ENCODE measurements at regions not wholly inside any gene's neighbourhood (a gene's known extent, or its start where the extent isn't known, plus 50 kb on each side); places are given as distances from the start of the nearest gene placed in this dataset.
"Not testable (repeated sequence)": the region's sequence is repeated elsewhere in the genome, so short reads cannot be mapped to it uniquely, and the experiment has no call there.

DNA sequence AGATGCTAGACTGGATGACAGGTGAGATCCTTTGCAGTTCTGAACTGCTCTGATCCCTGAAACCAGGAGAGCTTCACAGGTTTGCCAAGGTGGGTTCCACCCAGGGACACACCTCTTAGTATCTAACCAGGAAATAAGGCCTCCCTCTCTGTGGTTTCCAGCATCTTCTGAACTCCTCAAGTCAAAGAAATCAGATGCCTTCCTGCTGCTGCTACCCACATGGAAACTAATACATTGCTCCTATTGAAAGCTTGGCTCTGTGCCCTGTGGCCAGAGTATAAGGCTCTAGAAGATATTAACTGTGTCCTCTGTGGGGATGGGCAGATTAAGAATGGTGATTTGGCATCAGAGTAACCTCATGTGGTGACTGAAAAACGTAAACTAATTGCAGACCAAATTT lies 75.0 kb upstream of the MRPS6 start:
- no peak for DNase-seq
- in situ Hi-C loops (cut with HindIII; ENCODE audit: low pct_ligation_motif_present, low pct_unique_long_range_greater_than_20kb, low sequenced_read_pairs) = no loop called here

DNA sequence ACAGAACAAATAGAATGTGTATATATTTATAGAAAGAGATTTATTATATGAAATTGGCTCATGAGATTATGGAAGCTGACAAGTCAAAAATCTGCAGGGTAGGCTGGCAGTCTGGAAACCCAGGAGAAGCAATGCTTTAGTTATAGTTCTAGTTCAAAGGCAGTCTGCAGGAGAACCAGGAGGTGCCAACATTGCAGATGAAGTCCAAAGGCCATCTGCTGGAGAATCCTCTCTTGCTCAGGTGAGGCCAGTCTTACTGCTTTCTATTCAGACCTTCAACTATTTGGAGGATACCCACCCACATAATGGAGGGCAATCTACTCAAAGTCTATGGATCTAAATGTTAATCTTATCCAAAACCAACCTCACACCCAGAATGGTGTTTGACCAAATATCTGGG lies 75.9 kb upstream of the MRPS6 start:
- in situ Hi-C loops (cut with HindIII; ENCODE audit: low pct_ligation_motif_present, low pct_unique_long_range_greater_than_20kb, low sequenced_read_pairs) = no loop called here
- DNase-seq = no peak

DNA sequence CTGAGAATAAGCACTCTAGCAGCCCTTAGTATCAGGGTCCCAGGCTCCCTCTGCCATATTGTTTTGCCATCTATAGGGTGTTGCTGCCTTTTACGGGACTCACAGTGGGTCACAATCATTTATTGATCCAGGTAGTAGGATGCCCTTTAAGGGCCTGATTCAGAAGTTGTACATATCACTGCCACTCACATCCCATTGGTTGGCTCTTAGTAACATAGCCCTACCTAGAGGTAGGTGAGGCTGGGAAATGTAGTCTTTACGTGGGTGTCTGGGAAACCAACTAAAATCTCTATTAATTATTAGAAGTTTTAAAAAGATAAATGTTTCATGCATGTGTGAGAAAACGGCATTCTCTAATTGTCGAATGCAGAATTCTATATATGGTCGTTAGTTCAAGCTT lies 78.8 kb upstream of the ATP5PO start:
- no peak for DNase-seq
- in situ Hi-C loops (cut with HindIII; ENCODE audit: low pct_ligation_motif_present, low pct_unique_long_range_greater_than_20kb, low sequenced_read_pairs) = no loop called here

DNA sequence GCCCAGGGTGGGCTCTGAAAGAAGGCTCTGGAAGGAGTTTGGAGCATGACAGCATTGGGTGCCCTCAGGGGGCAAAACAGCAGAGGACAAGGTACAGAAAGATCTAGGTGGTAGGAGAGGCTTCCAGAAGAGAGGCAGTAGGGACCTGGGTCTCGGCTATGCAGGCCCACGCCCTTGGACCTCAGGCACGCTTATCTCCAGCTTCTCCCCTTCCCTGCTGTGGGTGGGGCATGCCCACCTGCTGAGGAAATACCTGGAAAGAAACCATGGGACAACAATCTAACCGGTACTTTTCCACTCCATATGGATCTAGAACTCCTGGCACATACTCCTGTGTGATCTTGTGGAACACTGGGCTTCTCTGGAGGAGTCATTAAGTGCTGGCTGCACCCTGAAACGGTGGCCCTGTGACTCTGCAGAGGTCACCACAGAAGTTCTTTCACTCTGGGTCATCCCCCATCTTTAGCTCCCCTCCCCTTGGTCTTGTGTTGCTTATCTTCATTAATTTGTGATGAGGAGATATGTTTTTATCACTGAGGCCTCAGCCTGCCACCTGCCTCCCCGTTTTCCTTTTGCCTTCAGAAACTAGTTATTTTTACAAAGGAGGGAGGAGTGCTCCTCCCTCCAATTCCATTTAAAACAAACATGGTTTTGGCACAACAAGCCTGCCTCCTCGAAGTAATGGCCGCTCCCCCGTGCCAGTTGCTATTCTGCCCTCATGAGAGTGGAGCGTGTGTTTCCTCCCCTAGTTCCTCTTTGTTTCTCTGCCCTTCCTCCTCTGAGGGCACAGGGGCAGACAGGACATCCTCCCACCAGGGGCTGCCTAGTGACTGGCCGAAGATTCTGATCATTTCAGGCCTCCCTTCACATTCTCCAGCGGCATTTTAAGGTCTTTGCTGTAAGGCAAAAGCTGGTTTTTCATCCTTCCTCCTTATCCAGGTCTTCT lies 78.0 kb upstream of the ATP5PO start:
- DNase-seq = no peak
- in situ Hi-C loops (cut with HindIII; ENCODE audit: low pct_ligation_motif_present, low pct_unique_long_range_greater_than_20kb, low sequenced_read_pairs) = no loop called here

DNA sequence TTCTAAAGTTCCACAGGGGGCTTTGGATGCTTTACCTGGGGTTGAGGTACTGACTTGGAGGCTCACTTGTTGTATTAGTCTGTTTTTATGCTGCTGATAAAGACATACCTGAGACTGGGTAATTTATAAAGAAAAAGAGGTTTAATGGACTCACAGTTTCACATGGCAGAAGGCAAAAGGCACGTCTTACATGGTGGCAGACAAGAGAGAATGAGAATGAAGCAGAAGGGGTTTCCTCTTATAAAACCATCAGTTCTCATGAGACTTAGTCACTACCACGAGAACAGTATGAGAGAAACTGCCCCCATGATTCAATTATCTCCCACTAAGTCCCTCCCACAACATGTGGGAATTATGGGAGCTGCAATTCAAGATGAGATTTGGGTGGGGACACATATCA lies 76.8 kb upstream of the ATP5PO start:
- in situ Hi-C loops (cut with HindIII; ENCODE audit: low pct_ligation_motif_present, low pct_unique_long_range_greater_than_20kb, low sequenced_read_pairs); DNase-seq: not testable (repeated sequence)

DNA sequence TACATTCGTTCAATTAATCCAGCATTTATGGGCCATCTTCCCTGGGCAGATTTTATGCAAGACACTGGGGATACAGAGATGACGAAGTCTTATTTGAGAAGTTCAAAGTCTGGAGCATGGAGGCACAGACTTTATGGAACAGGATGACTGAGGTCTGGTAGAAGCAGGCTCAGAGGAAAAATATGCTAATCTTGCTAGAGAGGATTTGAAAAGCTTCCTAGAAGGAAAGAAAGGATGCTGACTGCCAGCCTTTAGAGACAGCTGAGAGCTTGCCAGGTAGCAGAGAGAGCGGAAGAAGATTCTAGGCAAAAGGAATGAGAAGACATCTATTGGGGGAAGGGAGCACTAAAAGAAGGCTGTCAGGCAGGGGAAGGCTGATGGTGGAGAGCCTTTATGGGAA lies 75.5 kb upstream of the ATP5PO start:
- in situ Hi-C loops (cut with HindIII; ENCODE audit: low pct_ligation_motif_present, low pct_unique_long_range_greater_than_20kb, low sequenced_read_pairs) = no loop called here

DNA sequence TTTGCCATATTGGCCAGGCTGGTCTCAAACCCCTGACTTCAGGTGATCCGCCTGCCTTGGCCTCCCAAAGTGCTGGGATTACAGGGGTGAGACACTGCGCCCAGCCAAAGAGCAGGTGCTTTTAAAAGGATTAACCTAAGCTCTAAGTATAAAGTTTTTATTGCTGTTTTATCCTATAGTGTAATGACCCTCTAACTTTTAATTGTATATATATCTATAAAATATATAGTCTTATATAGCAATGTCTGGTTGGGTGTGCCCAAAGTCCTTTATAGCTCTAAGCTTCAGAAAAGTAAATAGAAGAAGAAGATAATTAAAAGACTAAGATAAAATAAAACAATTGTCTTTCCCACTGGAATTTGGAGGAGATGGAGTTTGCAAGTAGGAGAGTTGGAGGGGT lies 73.8 kb upstream of the ATP5PO start:
- no peak for DNase-seq
- in situ Hi-C loops (cut with HindIII; ENCODE audit: low pct_ligation_motif_present, low pct_unique_long_range_greater_than_20kb, low sequenced_read_pairs) = no loop called here

More for the DNA sequence above, 75.5 kb upstream of the ATP5PO start:
- no peak for DNase-seq

DNA sequence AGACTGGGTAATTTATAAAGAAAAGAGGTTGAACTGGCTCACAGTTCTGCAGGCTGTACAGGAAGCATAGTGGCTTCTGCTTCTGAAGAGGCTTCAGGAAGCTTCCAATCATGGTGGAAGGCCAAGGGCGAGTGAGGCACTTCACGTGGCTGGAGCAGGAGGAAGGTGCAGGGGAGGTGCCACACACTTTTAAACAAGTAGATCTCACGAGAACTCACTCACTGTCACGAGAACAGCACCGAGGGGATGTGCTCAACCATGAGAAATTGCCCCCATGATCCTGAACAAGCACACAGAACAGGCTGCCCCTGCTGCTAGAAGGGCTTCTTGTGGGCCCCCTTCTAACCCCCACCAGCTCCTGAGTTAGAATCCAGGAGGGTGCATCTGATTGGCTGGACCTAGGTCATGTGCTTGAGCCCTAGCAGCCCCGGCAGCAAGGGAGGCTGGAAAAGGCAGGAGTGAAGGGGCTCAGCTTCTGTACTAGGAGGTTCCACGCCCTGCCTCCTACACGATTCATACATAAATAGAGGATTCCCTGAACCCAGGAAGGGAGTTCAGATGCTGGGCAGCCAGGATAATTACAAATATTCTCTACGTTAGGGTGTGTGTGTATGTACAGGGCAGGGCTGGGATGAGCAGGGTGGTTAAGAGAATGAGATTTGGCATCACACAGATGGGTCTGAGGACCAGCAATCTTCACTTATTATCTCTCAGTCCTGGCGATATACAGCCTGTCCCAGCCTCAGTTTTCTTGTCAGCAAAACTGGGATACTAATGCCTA lies 72.8 kb upstream of the ATP5PO start:
- DNase-seq = no peak

DNA sequence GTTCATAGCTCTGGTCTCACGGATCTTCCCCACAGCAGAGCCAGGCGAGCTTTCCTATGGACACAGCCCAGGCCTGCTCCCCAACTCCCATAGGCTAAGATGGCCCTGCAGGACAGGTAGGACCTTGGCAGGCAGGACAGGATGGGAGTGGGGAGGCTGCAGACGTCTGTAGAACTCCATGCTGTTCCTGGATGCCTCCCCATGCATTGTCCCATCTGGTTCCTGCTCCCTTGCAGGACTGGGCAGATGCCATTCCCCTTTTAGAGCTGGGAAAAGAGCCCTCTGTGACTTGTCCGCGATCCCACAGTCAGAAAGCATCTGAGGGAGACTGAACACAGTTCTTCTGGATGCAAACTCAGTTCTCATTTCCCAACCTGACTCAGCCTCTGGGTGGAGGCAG lies 71.9 kb upstream of the ATP5PO start:
- DNase-seq = no peak
- in situ Hi-C loops (cut with HindIII; ENCODE audit: low pct_ligation_motif_present, low pct_unique_long_range_greater_than_20kb, low sequenced_read_pairs) = no loop called here

More for the DNA sequence above, 72.8 kb upstream of the ATP5PO start:
- in situ Hi-C loops (cut with HindIII; ENCODE audit: low pct_ligation_motif_present, low pct_unique_long_range_greater_than_20kb, low sequenced_read_pairs) = no loop called here

DNA sequence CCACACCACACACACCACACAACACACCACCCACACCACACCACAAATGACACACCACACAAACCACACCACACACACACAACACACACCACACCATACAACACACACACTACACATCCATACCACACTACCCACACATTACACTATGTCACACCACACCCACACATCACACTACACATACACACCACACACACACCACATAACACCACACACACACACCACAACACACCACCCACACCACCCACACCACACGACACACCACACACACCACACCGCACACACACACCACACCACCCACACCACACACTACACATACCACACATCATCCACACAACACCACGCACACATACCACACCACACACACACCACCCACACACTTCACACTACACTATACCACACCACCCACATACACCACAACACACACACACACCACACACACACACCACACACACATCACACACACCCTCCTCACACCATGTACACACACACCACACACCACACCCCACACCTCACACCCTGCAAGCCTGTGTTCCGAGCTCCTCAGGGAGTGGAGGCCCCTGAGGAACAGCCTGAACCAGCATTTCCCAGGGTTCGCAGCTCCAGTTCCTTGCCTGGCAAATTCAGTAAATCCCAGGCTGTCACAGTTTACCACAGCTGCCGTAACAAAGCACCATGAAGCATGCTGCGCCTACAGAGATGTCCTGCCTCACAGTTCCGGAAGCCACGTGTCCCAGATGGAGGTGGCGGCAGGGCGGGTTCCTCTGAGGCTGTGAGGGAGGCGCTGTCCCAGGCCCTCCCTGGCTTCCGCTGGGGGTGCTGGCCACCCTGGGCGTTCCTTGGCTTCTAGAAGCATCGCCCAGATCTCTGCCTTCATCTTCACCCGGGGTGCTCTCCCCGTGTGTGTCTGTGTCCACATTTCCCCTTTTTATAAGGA lies 69.8 kb upstream of the ATP5PO start:
- in situ Hi-C loops (cut with HindIII; ENCODE audit: low pct_ligation_motif_present, low pct_unique_long_range_greater_than_20kb, low sequenced_read_pairs) = no loop called here
- no peak for DNase-seq

DNA sequence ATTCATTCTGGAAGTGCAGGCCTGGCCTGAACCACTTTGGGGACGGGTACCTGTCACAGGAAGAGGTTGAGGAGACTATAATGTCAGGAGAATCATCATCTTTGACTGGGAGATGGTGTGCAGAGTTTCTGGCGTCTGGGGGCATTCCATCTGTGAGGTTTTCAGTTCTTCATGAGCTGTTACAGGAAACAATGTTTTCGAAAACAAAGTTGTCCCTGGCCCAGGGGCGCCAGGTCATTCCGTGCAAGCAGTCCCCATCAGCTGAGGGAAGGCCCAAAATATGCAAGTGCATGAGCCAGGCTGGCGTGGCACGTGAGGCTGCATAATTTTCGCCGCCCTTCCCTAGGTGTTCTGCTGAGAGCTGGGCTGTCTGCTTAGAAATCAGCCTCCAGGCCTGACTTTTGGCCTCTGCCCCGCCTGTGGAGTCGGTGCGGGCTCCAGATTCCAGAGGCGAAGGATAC lies 68.4 kb upstream of the ATP5PO start:
- DNase-seq = no peak
- in situ Hi-C loops (cut with HindIII; ENCODE audit: low pct_ligation_motif_present, low pct_unique_long_range_greater_than_20kb, low sequenced_read_pairs) = no loop called here

DNA sequence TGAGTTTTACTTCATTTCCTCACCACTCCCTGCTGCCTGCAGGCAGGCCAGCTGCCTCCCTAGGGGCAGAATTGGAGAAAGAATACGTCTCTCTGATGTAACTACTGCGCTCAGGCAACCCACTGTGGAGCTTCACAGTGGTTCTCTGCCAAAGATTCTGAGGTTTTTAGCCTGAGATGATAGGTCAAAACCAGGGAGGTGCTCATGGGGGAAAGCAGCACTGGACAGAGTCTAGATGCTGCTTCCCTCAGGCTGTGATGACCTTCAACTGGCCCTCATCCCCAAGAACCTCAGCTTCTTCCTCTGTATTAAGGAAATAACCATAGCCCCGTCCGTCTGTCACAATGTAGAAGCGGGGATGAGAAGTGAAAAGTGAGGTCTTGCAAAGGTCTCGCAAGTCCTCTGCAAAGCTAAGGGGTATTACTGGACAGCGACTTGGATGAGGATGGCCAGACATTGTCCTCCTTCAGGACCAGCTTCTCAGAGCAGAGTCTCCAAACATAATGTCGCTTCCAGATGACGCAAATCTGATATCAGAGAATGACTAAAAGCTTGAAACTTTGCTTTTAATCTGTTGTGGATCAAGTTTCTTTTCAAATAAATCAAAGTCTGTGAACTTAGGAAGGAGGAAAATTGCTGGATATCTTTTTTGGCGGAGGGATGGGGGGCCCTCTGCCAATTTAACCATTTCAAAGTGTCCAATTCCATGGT lies 65.9 kb upstream of the ATP5PO start:
- in situ Hi-C loops (cut with HindIII; ENCODE audit: low pct_ligation_motif_present, low pct_unique_long_range_greater_than_20kb, low sequenced_read_pairs) = no loop called here
- no peak for DNase-seq

DNA sequence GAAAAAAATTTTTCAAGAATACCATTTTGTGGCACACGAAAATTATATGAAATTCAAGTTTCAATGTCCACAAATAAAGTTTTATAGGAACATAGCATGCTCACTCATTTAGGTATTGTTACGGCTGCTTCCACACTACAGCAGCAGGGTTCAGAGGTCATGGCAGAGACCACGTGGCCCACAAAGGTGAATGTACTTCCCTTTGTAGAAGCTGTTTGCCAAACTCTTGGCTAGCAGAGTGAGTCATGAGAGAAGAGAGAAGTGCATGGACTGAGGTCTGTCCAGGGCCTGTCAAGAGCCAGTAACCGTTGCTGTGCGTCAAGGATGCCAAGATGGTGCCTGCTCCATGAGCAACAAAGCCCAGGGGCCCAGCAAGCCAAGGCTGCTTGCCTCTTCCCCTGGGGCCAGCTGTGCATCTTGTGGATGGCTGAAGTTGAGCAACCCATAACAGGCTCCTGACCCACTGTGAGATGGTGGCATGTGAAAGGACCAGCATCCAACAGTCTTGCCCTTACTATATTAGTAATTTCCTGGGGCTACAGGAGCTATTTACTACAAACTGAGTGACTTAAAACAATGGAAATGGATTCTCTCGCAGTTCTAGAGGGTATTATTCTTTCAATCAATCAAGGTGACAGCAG lies 64.8 kb upstream of the ATP5PO start:
- DNase-seq = no peak
- in situ Hi-C loops (cut with HindIII; ENCODE audit: low pct_ligation_motif_present, low pct_unique_long_range_greater_than_20kb, low sequenced_read_pairs) = no loop called here

DNA sequence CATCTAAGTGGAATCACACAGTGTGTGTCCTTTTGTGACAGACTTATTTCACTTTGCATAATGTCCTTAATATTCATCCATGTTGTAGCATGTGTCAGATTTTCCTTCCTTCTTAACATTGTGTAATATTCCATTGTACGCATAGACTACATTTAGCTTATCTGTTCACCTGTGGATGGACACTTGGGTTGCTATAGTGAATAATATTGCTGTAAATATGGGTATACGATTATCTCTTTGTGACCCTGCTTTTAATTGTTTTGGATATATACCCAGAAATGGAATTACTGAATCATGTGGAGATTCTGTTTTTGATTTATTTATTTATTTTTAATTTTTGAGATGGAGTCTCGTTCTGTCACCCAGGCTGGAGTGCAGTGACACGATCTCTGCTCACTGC lies 63.0 kb upstream of the ATP5PO start:
- DNase-seq = no peak
- in situ Hi-C loops (cut with HindIII; ENCODE audit: low pct_ligation_motif_present, low pct_unique_long_range_greater_than_20kb, low sequenced_read_pairs) = no loop called here

DNA sequence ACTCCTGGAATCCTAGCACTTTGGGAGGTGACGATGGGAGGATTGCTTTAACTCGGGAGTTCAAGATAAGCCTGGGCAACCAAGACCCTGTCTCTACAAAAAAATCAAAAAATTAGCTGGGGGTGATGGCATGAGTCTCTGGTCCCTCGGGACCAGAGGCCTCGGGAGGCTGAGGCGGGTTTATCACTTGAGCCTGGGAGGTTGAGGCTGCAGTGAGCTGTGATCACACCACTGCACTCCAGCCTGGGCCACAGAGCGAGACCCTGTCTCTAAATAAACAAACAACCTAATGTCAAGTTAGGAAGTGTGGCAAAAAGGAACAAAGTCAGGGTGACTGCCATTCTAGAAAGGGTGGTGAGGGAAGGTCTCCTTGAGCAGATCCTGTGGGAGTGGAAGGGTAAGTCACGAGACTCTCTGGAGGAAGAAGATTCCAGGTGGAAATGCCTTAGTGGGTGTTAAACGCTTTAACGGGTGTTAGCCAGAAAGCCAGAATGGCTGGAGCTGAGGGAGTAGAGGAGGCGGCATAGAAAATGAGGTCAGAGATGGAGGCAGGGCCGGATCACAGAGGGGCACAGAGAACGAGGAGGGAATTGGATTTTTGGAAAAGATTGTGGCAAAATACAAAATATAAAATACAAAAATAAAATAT lies 62.2 kb upstream of the ATP5PO start:
- in situ Hi-C loops (cut with HindIII; ENCODE audit: low pct_ligation_motif_present, low pct_unique_long_range_greater_than_20kb, low sequenced_read_pairs) = no loop called here
- no peak for DNase-seq

DNA sequence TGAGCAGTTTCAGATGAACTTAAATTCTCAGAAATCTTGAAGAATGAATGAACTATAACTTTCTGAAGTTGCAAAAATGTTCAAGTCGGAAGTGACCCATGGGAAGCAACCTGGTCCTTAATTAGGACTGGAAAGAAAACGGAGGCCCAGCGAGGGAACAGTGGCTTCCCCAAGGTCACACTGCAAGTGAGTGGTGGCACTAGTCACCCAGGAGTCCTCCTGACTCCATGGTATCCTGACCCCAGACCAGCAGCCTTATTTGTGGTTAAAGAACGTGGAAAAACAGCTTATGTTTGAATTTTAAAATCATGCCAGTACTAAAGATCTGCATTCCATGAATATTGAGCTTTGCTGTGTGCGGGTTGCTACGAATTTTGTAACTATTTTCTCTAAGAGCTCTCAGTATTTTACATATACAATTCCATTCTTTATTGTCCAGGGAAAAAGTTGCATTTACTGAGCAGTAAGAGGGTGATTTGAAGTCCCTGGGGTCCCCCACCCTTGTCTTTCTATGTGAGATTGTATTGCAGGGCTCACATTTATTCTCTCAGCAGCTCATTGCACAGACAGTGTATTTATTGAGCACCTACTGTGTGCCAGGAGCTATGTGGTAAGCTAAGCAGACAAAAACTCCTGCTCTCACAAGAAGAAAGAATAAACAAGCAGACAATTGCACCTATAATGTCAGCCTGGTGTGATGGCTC lies 61.6 kb upstream of the ATP5PO start:
- in situ Hi-C loops (cut with HindIII; ENCODE audit: low pct_ligation_motif_present, low pct_unique_long_range_greater_than_20kb, low sequenced_read_pairs) = no loop called here
- DNase-seq = no peak

Data from ACHN (cell line).